RWPE2 (cell line): ENCODE measurements at regions not wholly inside any gene's neighbourhood (a gene's known extent, or its start where the extent isn't known, plus 50 kb on each side); places are given as distances from the start of the nearest gene placed in this dataset.
"Not testable (repeated sequence)": the region's sequence is repeated elsewhere in the genome, so short reads cannot be mapped to it uniquely, and the experiment has no call there.

ENCODE experiments used
- ATAC-seq: fragments of 200-7000 bp; cut with Tn5 transposase; 3 replicates; pipeline ENCODE4 v1.9.1; 2021; ENCODE audit warnings: low read depth
- DNase-seq: peaks from one replicate; pipeline ENCODE4 v3.0.0-alpha.2; 2020; ENCODE audit warnings: low spot score
- H3K27ac ChIP-seq: fragments of 450-650 bp; 2 replicates; pipeline ENCODE4 v1.5.1; 2017; ENCODE audit warnings: mild to moderate bottlenecking; ENCODE audit not compliant: poor library complexity, severe bottlenecking
- H3K27me3 ChIP-seq: fragments of 250-450 bp; sonication (Bioruptor Pico); 2 replicates; pipeline ENCODE4 v1.5.1; 2021; ENCODE audit warnings: mild to moderate bottlenecking, moderate library complexity; ENCODE audit not compliant: insufficient read depth, poor library complexity, severe bottlenecking
- H3K36me3 ChIP-seq: fragments of 250-450 bp; sonication (Bioruptor Pico); 2 replicates; pipeline ENCODE4 v1.5.1; 2020; ENCODE audit warnings: low read depth, mild to moderate bottlenecking, moderate library complexity
- H3K4me1 ChIP-seq: fragments of 250-450 bp; sonication (Bioruptor Pico); 2 replicates; pipeline ENCODE4 v1.5.1; 2021; ENCODE audit warnings: mild to moderate bottlenecking, moderate library complexity; ENCODE audit not compliant: insufficient read depth, poor library complexity, severe bottlenecking
- H3K4me3 ChIP-seq: fragments of 250-450 bp; sonication (Bioruptor Pico); 2 replicates; pipeline ENCODE4 v1.5.1; 2021; ENCODE audit warnings: mild to moderate bottlenecking, moderate library complexity; ENCODE audit not compliant: severe bottlenecking
- H3K9me3 ChIP-seq: fragments of 250-450 bp; sonication (Bioruptor Pico); 2 replicates; pipeline ENCODE4 v1.5.1; 2021; ENCODE audit warnings: mild to moderate bottlenecking, moderate library complexity; ENCODE audit not compliant: severe bottlenecking
- CTCF ChIP-seq: fragments of 450-650 bp; IDR thresholded peaks from one replicate; pipeline ENCODE4 v1.5.1; 2017; ENCODE audit warnings: mild to moderate bottlenecking, moderate library complexity; ENCODE audit not compliant: poor library complexity, severe bottlenecking

- TF ChIP-seq CTCF: no peak
- H3K4me3 ChIP-seq: no peak overlapping the region
- no peaks in the 10 kb centered on the region for H3K9me3 ChIP-seq
Measured at GRCh38 chr14:105951399-105951798, 425.0 kb downstream of the TMEM121 start.

DNA sequence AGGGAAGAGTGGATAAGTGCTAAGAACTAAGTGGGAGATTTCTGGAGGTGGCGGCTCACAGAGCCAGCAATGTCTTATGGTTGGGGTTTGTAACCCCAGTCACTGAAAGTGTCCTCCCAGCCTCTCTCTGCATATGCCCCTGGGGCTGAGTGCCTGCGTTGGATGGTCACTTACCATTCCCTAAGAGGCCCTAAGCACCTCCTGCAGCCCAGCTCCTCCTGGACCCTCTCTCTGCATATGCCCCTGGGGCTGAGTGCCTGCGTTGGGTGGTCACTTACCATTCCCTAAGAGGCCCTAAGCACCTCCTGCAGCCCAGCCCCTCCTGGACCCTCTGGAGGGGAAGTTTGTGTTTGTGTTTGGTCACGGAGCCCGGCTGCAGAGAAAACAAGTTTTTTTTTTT, 425.8 kb downstream of the TMEM121 start:
- Histone ChIP-seq H3K27me3 (peaks cover 4% of the 10 kb centered on the region), H3K9me3 (no peaks in the 10 kb centered on the region), H3K27ac (no peak overlapping the region), H3K4me1 (no peaks in the 10 kb centered on the region), H3K4me3 (no peak overlapping the region), H3K36me3 (no peaks in the 10 kb centered on the region)
- no peak for DNase-seq
- no peak for TF ChIP-seq CTCF
- no peak for ATAC-seq

More at GRCh38 chr14:105951399-105951798, 425.0 kb downstream of the TMEM121 start:
- Histone ChIP-seq H3K4me1 (no peaks in the 10 kb centered on the region), H3K27me3 (peaks cover 4% of the 10 kb centered on the region), H3K36me3 (no peaks in the 10 kb centered on the region), H3K27ac (no peak overlapping the region)
- DNase-seq (no peak), ATAC-seq (no peak)

DNA sequence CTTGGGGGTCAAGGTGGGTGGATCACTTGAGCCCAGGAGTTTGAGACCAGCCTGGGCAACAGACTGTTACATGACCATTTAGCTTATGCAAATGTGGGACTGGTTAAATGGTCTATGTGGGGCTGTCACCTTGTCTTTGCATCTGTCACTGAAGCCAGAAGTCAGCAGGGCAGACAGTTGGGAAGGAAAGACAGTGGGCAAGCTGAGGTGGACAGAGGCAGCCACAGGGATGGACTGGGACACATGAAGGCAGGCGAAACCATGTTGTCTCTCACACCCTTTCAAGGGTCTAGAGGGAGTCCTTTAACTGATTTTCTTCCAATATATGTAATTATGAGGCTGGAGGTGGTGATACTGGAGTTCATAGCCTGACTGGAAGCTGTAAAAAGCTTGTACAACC, 426.4 kb downstream of the TMEM121 start:
- H3K27ac ChIP-seq: no peak overlapping the region
- H3K36me3 ChIP-seq: no peaks in the 10 kb centered on the region
- no peak for DNase-seq
- no peaks in the 10 kb centered on the region for H3K9me3 ChIP-seq
- H3K27me3 ChIP-seq: peaks cover 4% of the 10 kb centered on the region
- ATAC-seq: no peak
- H3K4me1 ChIP-seq: no peaks in the 10 kb centered on the region
- no peak for TF ChIP-seq CTCF
- H3K4me3 ChIP-seq: no peak overlapping the region

GRCh38 chr14:105961625-105962024, 435.2 kb downstream of the TMEM121 start:
- not testable (repeated sequence) for H3K27me3 ChIP-seq, H3K27ac ChIP-seq, ATAC-seq, H3K36me3 ChIP-seq, DNase-seq, H3K4me1 ChIP-seq, H3K9me3 ChIP-seq, H3K4me3 ChIP-seq

DNA sequence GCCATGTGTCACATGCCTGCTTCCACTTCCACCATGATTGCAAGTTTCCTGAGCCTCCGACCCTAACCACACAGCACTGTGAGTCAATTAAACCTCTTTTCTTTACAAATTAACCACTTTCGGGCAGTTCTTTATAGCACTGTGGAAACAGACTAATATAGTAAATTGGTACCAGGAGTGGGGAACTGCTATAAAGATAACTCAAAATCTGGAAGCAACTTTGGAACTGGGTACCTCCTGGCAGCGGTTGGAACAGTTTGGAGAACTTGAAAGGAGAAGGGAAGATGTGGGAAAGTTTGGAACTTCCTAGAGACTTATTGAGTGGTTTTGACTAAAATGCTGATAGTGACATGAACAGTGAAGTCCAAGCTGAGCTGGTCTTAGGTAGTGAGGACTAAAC, 436.1 kb downstream of the TMEM121 start:
- no peaks in the 10 kb centered on the region for H3K36me3 ChIP-seq
- no peaks in the 10 kb centered on the region for H3K27me3 ChIP-seq
- H3K9me3 ChIP-seq: peaks cover 5% of the 10 kb centered on the region
- DNase-seq (no peak), ATAC-seq (no peak)
- H3K4me1 ChIP-seq: no peaks in the 10 kb centered on the region
- no peak for TF ChIP-seq CTCF
- no peak overlapping the region for H3K27ac ChIP-seq
- no peak overlapping the region for H3K4me3 ChIP-seq
